Nephron progenitor cell (in vitro differentiated cells): ENCODE measurements at regions not wholly inside any gene's neighbourhood (a gene's known extent, or its start where the extent isn't known, plus 50 kb on each side); places are given as distances from the start of the nearest gene placed in this dataset.
A peak's percentile ranks its signal among the peaks of the same experiment; 100 is the strongest.
"Not testable (repeated sequence)": the region's sequence is repeated elsewhere in the genome, so short reads cannot be mapped to it uniquely, and the experiment has no call there.

ENCODE experiments used
- DNase-seq: peaks from one replicate; pipeline ENCODE4 v3.0.0; 2021
- H3K27ac Mint-ChIP-seq: 2 replicates; pipeline ENCODE4 v1.8.0; 2021; ENCODE audit warnings: mild to moderate bottlenecking, moderate library complexity, mixed read lengths
- H3K27me3 Mint-ChIP-seq: 2 replicates; pipeline ENCODE4 v1.8.0; 2021; ENCODE audit warnings: mild to moderate bottlenecking, low read depth, mixed read lengths; ENCODE audit not compliant: poor library complexity
- H3K36me3 Mint-ChIP-seq: 2 replicates; pipeline ENCODE4 v1.8.0; 2021; ENCODE audit warnings: low read depth, mixed read lengths
- H3K4me1 Mint-ChIP-seq: 2 replicates; pipeline ENCODE4 v1.8.0; 2021; ENCODE audit warnings: mixed read lengths
- H3K4me3 Mint-ChIP-seq: 2 replicates; pipeline ENCODE4 v1.8.0; 2021; ENCODE audit warnings: mild to moderate bottlenecking, moderate library complexity, mixed read lengths
- H3K9me3 Mint-ChIP-seq: 2 replicates; pipeline ENCODE4 v1.8.0; 2021; ENCODE audit warnings: mild to moderate bottlenecking, moderate library complexity, mixed read lengths
- TF ChIP-seq, protein P1 (sequence below): fragments of 200-600 bp; sonication (generic); IDR thresholded peaks from 2 replicates; pipeline ENCODE4 v1.5.0; 2021; ENCODE audit warnings: antibody characterized with exemption

- no peak for DNase-seq
- Mint-ChIP-seq H3K27me3 (no peaks in the 10 kb centered on the region), H3K27ac (no peak overlapping the region), H3K4me1 (no peaks in the 10 kb centered on the region), H3K4me3 (no peak overlapping the region), H3K36me3 (no peaks in the 10 kb centered on the region), H3K9me3 (peaks cover 26% of the 10 kb centered on the region)
- TF ChIP-seq, protein P1, sequence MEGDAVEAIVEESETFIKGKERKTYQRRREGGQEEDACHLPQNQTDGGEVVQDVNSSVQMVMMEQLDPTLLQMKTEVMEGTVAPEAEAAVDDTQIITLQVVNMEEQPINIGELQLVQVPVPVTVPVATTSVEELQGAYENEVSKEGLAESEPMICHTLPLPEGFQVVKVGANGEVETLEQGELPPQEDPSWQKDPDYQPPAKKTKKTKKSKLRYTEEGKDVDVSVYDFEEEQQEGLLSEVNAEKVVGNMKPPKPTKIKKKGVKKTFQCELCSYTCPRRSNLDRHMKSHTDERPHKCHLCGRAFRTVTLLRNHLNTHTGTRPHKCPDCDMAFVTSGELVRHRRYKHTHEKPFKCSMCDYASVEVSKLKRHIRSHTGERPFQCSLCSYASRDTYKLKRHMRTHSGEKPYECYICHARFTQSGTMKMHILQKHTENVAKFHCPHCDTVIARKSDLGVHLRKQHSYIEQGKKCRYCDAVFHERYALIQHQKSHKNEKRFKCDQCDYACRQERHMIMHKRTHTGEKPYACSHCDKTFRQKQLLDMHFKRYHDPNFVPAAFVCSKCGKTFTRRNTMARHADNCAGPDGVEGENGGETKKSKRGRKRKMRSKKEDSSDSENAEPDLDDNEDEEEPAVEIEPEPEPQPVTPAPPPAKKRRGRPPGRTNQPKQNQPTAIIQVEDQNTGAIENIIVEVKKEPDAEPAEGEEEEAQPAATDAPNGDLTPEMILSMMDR = no peak
Measured at GRCh38 chr2:78245394-78246135, 723.4 kb upstream of the LRRTM4 start.

GRCh38 chr2:78251708-78252107 lies 729.5 kb upstream of the LRRTM4 start:
- no peaks in the 10 kb centered on the region for H3K36me3 Mint-ChIP-seq
- no peaks in the 10 kb centered on the region for H3K27me3 Mint-ChIP-seq
- H3K27ac Mint-ChIP-seq = no peak overlapping the region
- peaks cover 17% of the 10 kb centered on the region for H3K9me3 Mint-ChIP-seq
- no peak for DNase-seq
- no peaks in the 10 kb centered on the region for H3K4me1 Mint-ChIP-seq
- TF ChIP-seq, protein P1 = no peak
- no peak overlapping the region for H3K4me3 Mint-ChIP-seq

GRCh38 chr2:78260861-78261260 lies 738.7 kb upstream of the LRRTM4 start:
- no peaks in the 10 kb centered on the region for H3K36me3 Mint-ChIP-seq
- DNase-seq = no peak
- no peak overlapping the region for H3K4me3 Mint-ChIP-seq
- H3K9me3 Mint-ChIP-seq = no peaks in the 10 kb centered on the region
- no peaks in the 10 kb centered on the region for H3K27me3 Mint-ChIP-seq
- peaks cover 8% of the 10 kb centered on the region for H3K4me1 Mint-ChIP-seq
- H3K27ac Mint-ChIP-seq = no peak overlapping the region
- TF ChIP-seq, protein P1 = no peak

GRCh38 chr2:78261454-78261853 lies 739.3 kb upstream of the LRRTM4 start:
- Mint-ChIP-seq H3K27ac (peak overlapping the region; percentile 56), H3K9me3 (no peaks in the 10 kb centered on the region), H3K27me3 (no peaks in the 10 kb centered on the region), H3K4me3 (no peak overlapping the region), H3K36me3 (no peaks in the 10 kb centered on the region), H3K4me1 (peaks cover 8% of the 10 kb centered on the region)
- no peak for DNase-seq
- TF ChIP-seq, protein P1 = no peak

DNA sequence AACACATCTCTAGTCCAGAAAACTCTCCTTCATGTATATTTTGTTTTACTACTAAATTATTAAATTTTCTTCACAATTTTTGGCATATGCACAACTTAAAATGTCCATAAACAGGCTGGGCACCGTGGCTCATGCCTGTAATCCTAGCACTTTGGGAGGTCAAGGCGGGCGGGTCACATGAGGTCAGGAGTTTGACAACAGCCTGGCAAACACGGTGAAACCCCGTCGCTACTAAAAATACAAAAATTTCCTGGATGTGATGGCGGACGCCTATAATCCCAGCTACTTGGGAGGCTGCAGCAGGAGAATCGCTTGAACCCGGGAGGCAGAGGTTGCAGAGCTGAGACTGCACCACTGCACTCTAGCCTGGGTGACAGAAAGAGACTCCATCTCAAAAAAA lies 739.9 kb upstream of the LRRTM4 start:
- not testable (repeated sequence) for H3K4me3 Mint-ChIP-seq, DNase-seq, H3K27ac Mint-ChIP-seq, H3K4me1 Mint-ChIP-seq, H3K36me3 Mint-ChIP-seq, H3K27me3 Mint-ChIP-seq, H3K9me3 Mint-ChIP-seq

- no peaks in the 10 kb centered on the region for H3K9me3 Mint-ChIP-seq
- H3K4me3 Mint-ChIP-seq = no peak overlapping the region
- TF ChIP-seq, protein P1 = no peak
- H3K36me3 Mint-ChIP-seq = no peaks in the 10 kb centered on the region
- H3K4me1 Mint-ChIP-seq = peaks cover 8% of the 10 kb centered on the region
- DNase-seq = no peak
- H3K27ac Mint-ChIP-seq = no peak overlapping the region
- H3K27me3 Mint-ChIP-seq = no peaks in the 10 kb centered on the region
Measured at GRCh38 chr2:78262713-78263375, 740.7 kb upstream of the LRRTM4 start.
